GM12864 (cell line): ENCODE measurements at regions not wholly inside any gene's neighbourhood (a gene's known extent, or its start where the extent isn't known, plus 50 kb on each side); places are given as distances from the start of the nearest gene placed in this dataset.

Experiments used
- DNase-seq: peaks from one replicate; pipeline ENCODE4 v3.0.0-alpha.2; 2011; ENCODE audit warnings: low read depth
- H3K4me3 ChIP-seq: 2 replicates; pipeline ENCODE4 v1.5.1; 2011; ENCODE audit warnings: mild to moderate bottlenecking, low read depth, low read length, control low read depth
- TF ChIP-seq, protein P1 (sequence below): IDR thresholded peaks from 2 replicates; pipeline ENCODE4 v1.5.1; 2011; ENCODE audit warnings: low read depth, mild to moderate bottlenecking, moderate library complexity, low read length, control low read depth, inconsistent platforms; ENCODE audit errors: missing control alignments

DNA sequence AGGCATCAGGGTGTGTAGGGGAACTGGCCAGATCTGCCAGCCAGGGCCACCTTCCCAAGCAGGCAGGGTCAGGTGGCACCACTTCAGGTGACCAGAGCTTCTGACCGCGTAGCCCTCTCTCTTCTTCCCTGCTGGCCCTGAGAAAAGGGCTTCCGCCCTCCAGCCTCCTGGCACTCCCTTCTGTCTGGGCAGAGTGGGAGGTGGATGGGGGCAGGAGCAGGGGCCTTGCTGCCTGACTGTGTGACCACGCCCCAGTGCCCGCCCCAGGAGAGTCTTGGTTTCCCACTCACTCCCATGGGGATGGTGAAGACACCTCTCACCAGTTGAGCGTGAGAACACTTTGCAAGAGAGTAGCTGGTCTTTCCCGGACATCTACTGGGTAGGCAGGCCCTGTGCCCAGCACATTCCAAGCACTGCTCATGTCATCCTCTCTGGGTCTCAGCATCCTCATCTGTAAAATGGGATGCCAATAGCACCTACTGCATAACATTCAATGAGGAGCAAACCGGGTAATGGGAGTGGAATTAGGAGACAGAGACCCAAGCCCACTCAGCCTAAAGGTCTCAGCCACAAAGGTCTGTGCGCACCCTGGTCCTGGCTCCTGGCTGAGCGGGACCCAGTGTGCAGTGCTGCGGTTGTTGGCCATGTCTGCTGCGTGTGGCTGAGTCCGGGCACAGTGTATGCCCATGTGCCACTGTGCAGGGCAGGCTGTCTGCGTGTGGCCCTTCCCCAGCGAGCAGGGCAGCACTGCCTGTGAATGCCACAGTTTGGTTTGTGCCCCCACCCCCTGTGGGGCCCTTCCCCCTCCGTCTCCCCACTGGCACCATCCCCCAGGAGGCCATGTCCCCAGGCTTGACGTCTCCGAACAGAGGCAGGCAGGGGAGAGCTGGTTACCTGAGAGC, 179.1 kb upstream of the IER5L start:
- TF ChIP-seq, protein P1, sequence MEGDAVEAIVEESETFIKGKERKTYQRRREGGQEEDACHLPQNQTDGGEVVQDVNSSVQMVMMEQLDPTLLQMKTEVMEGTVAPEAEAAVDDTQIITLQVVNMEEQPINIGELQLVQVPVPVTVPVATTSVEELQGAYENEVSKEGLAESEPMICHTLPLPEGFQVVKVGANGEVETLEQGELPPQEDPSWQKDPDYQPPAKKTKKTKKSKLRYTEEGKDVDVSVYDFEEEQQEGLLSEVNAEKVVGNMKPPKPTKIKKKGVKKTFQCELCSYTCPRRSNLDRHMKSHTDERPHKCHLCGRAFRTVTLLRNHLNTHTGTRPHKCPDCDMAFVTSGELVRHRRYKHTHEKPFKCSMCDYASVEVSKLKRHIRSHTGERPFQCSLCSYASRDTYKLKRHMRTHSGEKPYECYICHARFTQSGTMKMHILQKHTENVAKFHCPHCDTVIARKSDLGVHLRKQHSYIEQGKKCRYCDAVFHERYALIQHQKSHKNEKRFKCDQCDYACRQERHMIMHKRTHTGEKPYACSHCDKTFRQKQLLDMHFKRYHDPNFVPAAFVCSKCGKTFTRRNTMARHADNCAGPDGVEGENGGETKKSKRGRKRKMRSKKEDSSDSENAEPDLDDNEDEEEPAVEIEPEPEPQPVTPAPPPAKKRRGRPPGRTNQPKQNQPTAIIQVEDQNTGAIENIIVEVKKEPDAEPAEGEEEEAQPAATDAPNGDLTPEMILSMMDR = no peak
- H3K4me3 ChIP-seq = no peak overlapping the region
- no peak for DNase-seq

DNA sequence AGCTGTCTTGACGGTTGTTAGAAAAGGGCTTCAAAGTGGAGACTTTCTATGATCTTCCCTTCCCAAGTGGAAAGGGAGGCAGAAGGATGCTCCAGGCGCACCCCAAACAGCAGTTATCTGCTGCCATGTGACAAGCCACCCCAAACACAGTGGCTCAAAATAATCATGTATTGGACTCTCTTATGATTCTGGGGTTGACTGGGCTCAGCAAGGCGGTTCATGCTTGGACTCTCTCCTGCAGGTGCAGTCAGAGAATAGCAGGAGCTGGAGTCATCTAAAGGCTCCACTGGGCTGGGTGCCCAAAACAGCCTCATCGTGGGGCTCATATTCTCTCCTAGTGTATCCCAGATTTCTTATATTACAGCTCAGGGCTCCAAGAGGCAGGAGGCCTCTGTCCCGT, 177.6 kb upstream of the IER5L start:
- no peak overlapping the region for H3K4me3 ChIP-seq
- TF ChIP-seq, protein P1 = no peak
- no peak for DNase-seq

DNA sequence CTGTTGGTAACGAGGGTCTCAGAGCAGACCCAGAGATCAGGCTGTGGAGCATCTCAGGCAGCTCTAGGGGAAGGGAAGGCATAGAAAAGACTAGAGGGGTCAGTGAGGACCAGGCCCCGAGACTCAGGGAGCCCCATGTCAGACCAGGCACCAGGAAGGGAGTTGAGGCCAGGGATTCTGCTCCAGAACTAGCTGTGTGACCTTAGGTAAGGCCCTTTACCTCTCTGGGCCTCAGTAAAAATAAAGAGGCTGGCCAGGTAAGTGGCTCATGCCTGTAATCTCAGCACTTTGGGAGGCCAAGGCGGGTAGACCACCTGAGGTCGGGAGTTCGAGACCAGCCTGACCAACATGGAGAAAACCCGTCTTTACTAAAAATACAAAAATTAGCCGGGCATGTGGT, 176.4 kb upstream of the IER5L start:
- H3K4me3 ChIP-seq = no peak overlapping the region
- TF ChIP-seq, protein P1 = no peak
- DNase-seq = no peak

DNA sequence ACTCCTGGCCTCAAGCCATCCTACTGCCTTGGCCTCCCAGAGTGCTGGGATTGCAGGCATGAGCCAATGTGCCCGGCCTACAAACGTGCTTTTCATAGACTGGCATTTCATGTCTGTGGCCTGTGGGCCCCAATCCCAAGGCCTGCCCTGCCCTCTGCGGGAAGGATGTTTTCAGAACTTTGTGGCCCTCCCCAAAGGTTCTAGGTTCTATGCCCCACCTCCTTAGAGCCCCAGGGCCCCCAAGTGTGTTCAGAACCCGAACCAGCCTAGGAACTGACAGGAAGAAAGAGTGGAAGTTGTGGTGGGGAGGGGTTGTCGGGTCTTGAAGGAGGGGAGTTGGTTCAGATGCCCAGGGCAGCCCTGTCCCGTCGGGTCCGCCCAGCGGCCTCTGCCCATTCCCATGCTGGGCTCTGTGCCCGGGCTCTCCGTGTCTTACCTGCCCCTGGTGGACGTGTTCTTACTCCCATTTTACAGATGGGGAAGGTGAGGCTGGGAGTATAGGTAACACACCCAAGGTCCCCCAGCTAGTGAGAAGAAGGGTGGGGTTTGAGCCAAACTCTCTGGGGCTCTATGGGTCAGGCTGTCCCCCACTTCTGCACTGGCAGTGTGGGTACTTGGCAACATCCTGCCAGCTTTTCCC, 175.8 kb upstream of the IER5L start:
- no peak for DNase-seq
- H3K4me3 ChIP-seq = no peak overlapping the region
- TF ChIP-seq, protein P1 = no peak

DNA sequence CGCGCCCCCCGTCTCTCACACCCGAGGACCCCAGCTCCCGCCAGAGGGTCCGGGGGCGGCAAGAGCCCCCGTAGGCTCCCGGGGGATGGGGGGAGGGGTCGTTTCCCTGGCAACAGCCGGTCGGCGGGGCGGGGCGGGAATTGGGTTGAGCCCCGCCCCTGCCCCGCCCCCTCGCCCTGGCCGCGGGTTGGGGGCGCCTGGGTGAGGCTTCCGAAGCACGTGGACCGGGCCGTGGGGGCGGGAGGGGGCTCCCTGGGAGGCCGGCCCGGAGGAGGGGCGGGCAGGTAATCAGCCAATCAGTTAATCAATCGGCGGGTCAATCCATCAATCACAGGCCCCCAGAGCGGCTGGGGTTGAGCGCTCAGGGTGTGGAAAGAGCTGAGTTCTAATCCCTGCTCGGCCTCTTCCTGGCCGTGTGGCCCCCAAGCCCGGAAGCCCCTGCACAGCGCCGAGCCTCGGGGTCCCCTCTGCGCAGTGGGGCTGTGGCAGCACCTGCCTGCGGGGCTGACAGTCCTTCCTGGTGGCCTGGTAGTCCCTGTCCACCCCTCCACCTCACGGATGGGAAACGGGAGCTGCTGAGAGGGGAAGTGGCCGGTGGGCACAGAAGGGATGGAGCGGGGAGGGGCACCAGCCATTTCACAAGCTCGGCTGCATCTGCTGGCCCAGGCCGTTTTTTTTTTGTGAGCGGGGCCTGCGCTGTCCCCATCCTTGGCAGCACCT, 174.2 kb upstream of the IER5L start:
- TF ChIP-seq, protein P1 = no peak
- no peak overlapping the region for H3K4me3 ChIP-seq
- no peak for DNase-seq

DNA sequence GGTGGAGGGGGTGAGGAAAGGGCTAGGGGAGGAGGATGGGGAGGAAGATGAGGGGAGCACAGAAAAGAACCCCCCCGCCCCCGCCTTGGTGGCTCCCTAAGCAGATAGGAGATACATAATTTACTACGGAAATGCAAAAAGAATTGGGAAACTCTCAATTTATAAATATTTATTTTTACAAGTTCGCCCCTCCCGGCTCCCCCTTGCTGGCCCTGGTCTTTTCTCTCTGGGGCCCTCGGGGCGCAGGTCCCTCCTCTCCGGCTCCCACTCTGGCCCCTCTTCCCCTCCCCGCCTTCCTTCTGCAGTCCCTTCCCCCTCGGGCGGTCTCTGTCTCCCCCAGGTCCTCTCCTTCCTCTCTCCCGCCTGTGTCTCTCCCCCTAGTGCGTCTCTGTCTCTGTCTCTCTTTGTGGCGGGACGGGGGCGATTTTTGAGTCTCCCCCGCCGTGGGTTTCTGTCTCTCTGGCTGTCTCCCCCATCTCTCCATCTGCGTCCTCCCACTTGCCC, 173.6 kb upstream of the IER5L start:
- TF ChIP-seq, protein P1 = no peak
- H3K4me3 ChIP-seq = no peak overlapping the region
- DNase-seq = no peak
